MM.1S (cell line): ENCODE measurements at regions not wholly inside any gene's neighbourhood (a gene's known extent, or its start where the extent isn't known, plus 50 kb on each side); places are given as distances from the start of the nearest gene placed in this dataset.

Experiments used
- CTCF ChIP-seq: fragments of 300-600 bp; sonication (generic); IDR thresholded peaks from 2 replicates; pipeline ENCODE4 v1.5.1; 2016; ENCODE audit warnings: antibody characterized with exemption, low read length, mixed read lengths
- EZH2 ChIP-seq: fragments of 300-600 bp; sonication (generic); optimal IDR thresholded peaks from 2 replicates; pipeline ENCODE3; 2017; ENCODE audit warnings: low read depth, mild to moderate bottlenecking, antibody characterized with exemption, low read length, mixed read lengths
- EZH2phosphoT487 ChIP-seq: fragments of 300-600 bp; sonication (generic); IDR thresholded peaks from 2 replicates; pipeline ENCODE4 v1.6.1; 2018; ENCODE audit warnings: antibody characterized with exemption, low read length

DNA sequence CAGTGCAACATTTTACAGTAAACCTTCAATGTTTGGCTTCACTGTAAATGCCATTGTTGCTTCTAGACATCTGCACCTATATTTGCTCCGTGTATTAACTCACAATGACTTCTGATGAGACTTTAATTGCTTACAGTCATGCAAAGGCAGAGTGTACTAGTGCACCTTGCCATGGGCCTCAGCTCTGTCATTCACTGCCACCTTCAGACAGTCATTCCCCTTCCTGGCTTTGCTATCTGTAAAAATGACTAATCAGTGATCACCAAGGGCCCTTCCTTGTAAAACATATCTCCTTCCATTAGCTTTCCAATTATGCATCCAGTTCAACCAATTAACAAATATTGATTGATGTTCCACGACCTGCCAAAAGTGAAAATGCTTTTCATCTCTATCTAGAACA is 120.3 kb downstream of the ARRDC4 start:
- TF ChIP-seq CTCF = no peak
- no peak for TF ChIP-seq EZH2
- no peak for TF ChIP-seq EZH2phosphoT487
